HG03159 (cell line): ENCODE measurements at regions not wholly inside any gene's neighbourhood (a gene's known extent, or its start where the extent isn't known, plus 50 kb on each side); places are given as distances from the start of the nearest gene placed in this dataset.
"Not testable (repeated sequence)": the region's sequence is repeated elsewhere in the genome, so short reads cannot be mapped to it uniquely, and the experiment has no call there.

Source experiments
- ATAC-seq: cut with Tn5 transposase; IDR thresholded peaks from one replicate; pipeline ENCODE4 v1.9.1; 2021; ENCODE audit warnings: mild to moderate bottlenecking, moderate library complexity; ENCODE audit not compliant: unreplicated experiment

DNA sequence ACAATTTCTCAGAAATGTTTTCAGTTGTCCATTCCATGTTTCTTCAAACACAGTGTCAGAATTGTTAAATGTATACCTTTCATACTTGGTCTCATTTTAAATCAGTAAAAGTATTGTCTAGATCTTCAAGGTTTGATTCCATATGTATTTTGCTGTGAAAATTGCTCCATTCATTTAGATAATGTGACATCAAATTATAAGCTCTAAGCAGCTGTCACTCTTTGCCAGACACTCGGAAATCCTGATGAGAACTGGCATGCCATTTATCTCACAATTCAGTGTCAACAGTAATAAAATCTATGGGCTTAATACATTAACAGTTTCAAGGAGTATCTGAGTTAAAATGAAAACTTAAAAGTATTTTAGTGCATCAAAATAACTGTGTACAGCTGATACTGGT, 1025.3 kb upstream of the EPHA6 start:
- no peak for ATAC-seq

DNA sequence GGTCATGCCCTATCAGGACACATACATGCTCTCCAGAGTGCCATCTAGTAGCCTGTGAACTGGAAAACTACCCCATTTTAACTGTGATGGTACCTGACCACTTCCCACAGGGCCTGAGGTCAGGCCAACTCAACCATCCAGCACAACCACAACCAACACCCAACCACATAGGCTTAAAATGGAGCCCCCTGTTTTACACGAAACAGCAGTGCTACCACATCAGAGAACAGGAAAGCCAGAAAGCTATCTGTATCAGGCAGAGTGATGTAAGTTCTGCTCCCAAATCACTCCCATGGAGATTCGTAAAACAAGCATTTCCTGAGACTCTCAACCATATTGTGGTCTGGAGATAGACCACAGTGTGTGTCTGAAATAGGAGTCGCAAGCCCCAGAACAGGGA, 1017.3 kb upstream of the EPHA6 start:
- ATAC-seq = no peak

DNA sequence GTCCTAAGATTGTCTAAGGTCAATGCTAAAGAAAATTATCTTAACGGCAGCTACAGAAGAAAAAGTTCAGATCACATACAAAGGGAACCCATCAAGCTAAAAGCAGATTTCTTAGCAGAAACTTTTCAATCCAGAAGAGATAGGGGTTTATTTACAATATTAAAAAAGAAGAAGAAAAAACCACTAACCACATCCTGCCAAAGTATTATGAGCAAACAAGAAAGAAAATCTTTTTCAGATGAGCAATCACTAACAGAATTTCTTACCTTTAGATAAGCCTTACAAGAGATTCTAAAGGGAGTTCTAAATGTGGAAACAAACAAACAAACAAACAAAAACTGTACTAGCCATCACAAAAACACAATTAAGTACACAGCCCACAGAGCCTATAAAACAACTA, 1015.8 kb upstream of the EPHA6 start:
- no peak for ATAC-seq

GRCh38 chr3:95810462-95810861, 1003.9 kb upstream of the EPHA6 start:
- ATAC-seq = no peak

GRCh38 chr3:95813244-95813643, 1001.1 kb upstream of the EPHA6 start:
- no peak for ATAC-seq

GRCh38 chr3:95815828-95816227, 998.6 kb upstream of the EPHA6 start:
- ATAC-seq = no peak

DNA sequence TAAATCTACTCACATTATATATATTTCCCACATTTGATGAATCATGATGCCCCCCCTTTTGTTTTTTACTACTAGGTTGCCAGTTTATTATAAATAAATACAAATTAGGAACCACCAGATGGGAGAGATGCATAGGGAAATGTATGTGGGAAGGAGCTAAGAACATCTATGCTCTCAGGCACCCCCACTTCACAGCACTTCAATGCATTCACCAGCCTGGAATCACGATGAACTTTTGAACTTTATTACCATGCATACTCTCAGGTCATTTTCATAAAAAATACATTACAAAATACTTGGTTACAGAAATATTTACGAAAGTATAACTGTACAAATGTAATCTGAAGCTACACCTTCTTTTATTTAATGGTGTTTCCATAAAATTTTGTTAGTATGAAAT, 988.0 kb upstream of the EPHA6 start:
- no peak for ATAC-seq

GRCh38 chr3:95832146-95832545, 982.2 kb upstream of the EPHA6 start:
- no peak for ATAC-seq

GRCh38 chr3:95860628-95861027, 953.8 kb upstream of the EPHA6 start:
- ATAC-seq = not testable (repeated sequence)

- ATAC-seq = no peak
These were observed 930.6 kb upstream of the EPHA6 start for GRCh38 chr3:95883801-95884200.

DNA sequence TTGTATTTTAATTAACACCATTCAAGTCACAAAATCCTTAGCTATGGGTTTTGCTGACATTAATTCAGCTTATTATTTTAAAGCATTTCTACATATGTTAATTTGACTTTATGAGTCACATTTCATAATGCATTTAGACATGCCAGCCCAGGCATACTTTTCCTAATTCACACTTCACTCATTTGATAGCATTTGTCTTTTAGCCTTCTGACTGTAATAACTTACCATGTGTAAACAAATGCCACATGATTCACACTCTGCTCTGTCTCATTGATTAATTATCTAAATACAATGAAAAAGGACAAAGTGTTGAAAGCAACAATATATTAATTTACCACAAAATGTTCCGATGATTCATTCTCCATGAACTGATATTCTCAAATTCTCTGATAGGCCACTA, 927.8 kb upstream of the EPHA6 start:
- ATAC-seq = no peak

- no peak for ATAC-seq
These were observed 927.3 kb upstream of the EPHA6 start for GRCh38 chr3:95887114-95887513.

DNA sequence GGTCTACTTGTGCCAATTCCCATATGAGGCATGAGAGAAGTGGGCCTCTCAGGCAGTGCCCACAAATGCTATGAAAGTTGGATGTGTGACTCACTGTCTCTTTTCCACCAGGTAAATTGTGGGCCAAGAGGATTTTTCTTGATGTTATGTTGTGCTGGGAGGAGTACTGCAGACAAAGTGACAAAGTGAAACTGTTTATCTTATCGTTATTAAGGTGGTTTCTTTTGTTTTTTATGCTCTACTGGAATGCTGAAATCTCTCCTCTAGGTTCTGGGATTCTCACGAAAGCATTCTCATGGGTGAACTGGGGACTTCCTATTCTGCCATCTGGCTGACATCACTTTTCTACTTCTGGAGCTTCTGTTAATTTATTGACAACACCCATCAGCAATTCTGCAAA, 919.6 kb upstream of the EPHA6 start:
- no peak for ATAC-seq

GRCh38 chr3:95899494-95899893, 914.9 kb upstream of the EPHA6 start:
- ATAC-seq = no peak

DNA sequence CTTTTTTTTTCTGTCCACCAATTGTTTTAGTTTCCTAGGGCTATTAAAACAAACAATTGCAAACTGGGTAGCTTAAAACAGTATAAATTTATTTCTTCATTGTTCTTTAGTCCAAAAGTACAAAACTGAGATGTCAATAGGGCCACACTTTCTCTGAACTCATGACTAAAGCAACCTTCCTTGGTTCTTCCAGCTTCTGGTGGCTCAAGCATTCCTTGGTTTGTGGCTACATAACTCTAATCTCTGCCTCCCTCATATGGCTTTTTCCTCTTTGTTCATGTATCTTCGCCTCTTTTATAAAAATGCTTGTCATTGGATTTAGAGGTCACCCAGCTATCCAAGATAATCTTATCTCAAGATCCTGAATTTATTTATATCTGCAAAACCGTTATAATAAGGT, 914.5 kb upstream of the EPHA6 start:
- no peak for ATAC-seq

DNA sequence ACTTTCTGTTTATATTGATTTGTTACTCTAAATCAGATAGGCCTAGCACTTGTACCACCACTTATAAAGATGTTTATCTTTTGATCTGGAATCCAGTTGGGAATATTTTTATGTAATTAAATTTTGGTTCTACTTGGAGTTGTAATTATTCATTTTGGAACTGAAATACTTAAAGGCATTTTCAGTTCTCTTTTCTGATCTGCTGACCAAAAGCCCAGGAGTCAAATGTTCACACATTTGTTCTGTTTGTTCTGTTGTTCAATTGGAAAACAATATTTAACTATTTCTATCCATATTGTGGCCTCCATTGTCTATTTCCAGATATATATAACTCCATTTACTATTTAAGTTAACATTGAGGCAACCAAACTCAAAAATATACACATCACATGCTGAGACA, 912.4 kb upstream of the EPHA6 start:
- ATAC-seq = no peak

DNA sequence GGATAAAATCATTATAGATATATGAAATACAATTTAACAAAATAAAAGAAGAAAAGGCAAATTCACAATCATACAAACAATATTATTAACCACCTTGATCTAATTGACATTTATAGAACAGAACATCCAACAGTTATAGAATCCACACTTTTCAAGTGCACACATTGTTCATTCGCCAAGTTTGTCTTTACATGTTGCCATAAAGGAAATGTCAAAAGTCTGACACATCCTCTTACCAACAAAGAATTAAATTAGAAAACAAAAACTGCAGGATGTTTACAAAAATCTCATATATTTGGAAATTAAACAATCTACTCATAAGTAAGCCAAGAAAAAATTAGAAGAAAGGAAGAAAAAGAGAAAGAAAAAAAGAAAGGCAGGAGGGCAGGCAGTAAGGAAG, 909.2 kb upstream of the EPHA6 start:
- ATAC-seq = no peak

GRCh38 chr3:95911767-95912166, 902.6 kb upstream of the EPHA6 start:
- ATAC-seq = no peak

- ATAC-seq = no peak
These were observed 890.7 kb upstream of the EPHA6 start for GRCh38 chr3:95923496-95924210.

- ATAC-seq = no peak
These were observed 887.4 kb upstream of the EPHA6 start for GRCh38 chr3:95926904-95927501.

GRCh38 chr3:95934181-95934580, 880.2 kb upstream of the EPHA6 start:
- ATAC-seq = no peak

GRCh38 chr3:95939235-95939809, 875.1 kb upstream of the EPHA6 start:
- no peak for ATAC-seq
